ENCODE measurements at regions not wholly inside any gene's neighbourhood (a gene's known extent, or its start where the extent isn't known, plus 50 kb on each side); places are given as distances from the start of the nearest gene placed in this dataset.
"Not testable (repeated sequence)": the region's sequence is repeated elsewhere in the genome, so short reads cannot be mapped to it uniquely, and the experiment has no call there.

GRCh38 chr13:89486065-89486464 lies 1814.9 kb downstream of the SLITRK5 start:
- no peak for DNase-seq (ENCODE audit: low read depth)

- DNase-seq (ENCODE audit: low read depth), result no peak
Measured at GRCh38 chr13:89486709-89487108, 1815.5 kb downstream of the SLITRK5 start.

- DNase-seq (ENCODE audit: low read depth), result no peak
Measured at GRCh38 chr13:89490661-89491060, 1819.5 kb downstream of the SLITRK5 start.

- DNase-seq (ENCODE audit: low read depth), result no peak
Measured at GRCh38 chr13:89496478-89496877, 1825.3 kb downstream of the SLITRK5 start.

GRCh38 chr13:89497658-89498057 lies 1826.5 kb downstream of the SLITRK5 start:
- DNase-seq (ENCODE audit: low read depth), result no peak

- DNase-seq (ENCODE audit: low read depth), result no peak
Measured at GRCh38 chr13:89502286-89502685, 1831.1 kb downstream of the SLITRK5 start.

- DNase-seq (ENCODE audit: low read depth), result no peak
Measured at GRCh38 chr13:89514534-89515312, 1832.8 kb upstream of the MIR17HG start.

GRCh38 chr13:89515948-89516347 lies 1831.5 kb upstream of the MIR17HG start:
- DNase-seq (ENCODE audit: low read depth), result no peak

GRCh38 chr13:89518289-89519077 lies 1829.0 kb upstream of the MIR17HG start:
- DNase-seq (ENCODE audit: low read depth), result no peak

GRCh38 chr13:89520468-89520867 lies 1827.0 kb upstream of the MIR17HG start:
- no peak for DNase-seq (ENCODE audit: low read depth)

GRCh38 chr13:89521672-89522071 lies 1825.8 kb upstream of the MIR17HG start:
- not testable (repeated sequence) for DNase-seq (ENCODE audit: low read depth)

GRCh38 chr13:89541091-89542030 lies 1806.1 kb upstream of the MIR17HG start:
- DNase-seq (ENCODE audit: low read depth), result no peak

GRCh38 chr13:89550938-89551337 lies 1796.5 kb upstream of the MIR17HG start:
- no peak for DNase-seq (ENCODE audit: low read depth)

- DNase-seq (ENCODE audit: low read depth), result no peak
Measured at GRCh38 chr13:89554801-89555200, 1792.7 kb upstream of the MIR17HG start.

GRCh38 chr13:89565476-89566100 lies 1781.9 kb upstream of the MIR17HG start:
- DNase-seq (ENCODE audit: low read depth), result no peak

- DNase-seq (ENCODE audit: low read depth), result no peak
Measured at GRCh38 chr13:89567025-89567424, 1780.5 kb upstream of the MIR17HG start.

- DNase-seq (ENCODE audit: low read depth), result no peak
Measured at GRCh38 chr13:89568276-89568675, 1779.2 kb upstream of the MIR17HG start.

- DNase-seq (ENCODE audit: low read depth), result no peak
Measured at GRCh38 chr13:89568746-89569145, 1778.7 kb upstream of the MIR17HG start.

GRCh38 chr13:89571676-89572075 lies 1775.8 kb upstream of the MIR17HG start:
- DNase-seq (ENCODE audit: low read depth), result no peak

GRCh38 chr13:89574077-89574476 lies 1773.4 kb upstream of the MIR17HG start:
- no peak for DNase-seq (ENCODE audit: low read depth)

GRCh38 chr13:89577301-89577700 lies 1770.2 kb upstream of the MIR17HG start:
- no peak for DNase-seq (ENCODE audit: low read depth)

Data from stimulated activated CD4-positive, alpha-beta T cell treated with anti-CD3 and anti-CD28 coated beads, Interleukin-2, amount 100 ng/mL, for 4 hours (primary cell).